Right lobe of liver (tissue), 4 donors: ENCODE measurements at regions not wholly inside any gene's neighbourhood (a gene's known extent, or its start where the extent isn't known, plus 50 kb on each side); places are given as distances from the start of the nearest gene placed in this dataset.

Experiments
- POLR2A ChIP-seq: fragments of 450-650 bp; IDR thresholded peaks from one replicate; pipeline ENCODE4 v1.6.1; 2017; ENCODE audit warnings: antibody characterized with exemption, mild to moderate bottlenecking
- TF ChIP-seq, protein P1 (sequence below), 4 donors: fragments of 200-600 bp in 3 of 4; fragments of 450-650 bp in 1 of 4; IDR thresholded peaks; one replicate each; pipeline versions ENCODE4 v1.5.1 to v1.8.0; 2016 to 2022; ENCODE audit warnings: antibody characterized with exemption in 4 of 4, mild to moderate bottlenecking in 2 of 4
- donor health status: DM: no; HTN: no; CAD: no.
- donor health status: DM: no; HTN: no; CAD: no.
- donor health status: DM: no; HTN: yes; CAD: no.

DNA sequence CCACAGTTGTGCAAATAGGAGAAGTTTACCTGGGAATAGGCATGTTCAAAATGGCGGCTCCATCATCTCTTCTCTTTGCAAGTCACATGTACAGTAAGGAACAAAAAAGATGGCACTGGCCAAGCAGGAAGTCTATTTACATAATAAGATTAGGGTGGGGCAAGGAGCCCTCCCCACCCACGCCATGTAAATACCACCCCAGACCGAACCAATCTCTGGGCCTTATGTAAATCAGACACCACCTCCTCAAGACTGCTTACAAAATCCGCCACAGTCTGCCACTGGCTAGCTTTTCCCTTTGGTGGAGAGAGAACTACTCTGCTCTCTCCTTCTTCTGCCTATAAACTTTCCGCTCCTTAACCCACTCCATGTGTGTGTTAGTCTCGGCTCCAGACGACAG, 1496.3 kb downstream of the REEP3 start:
- TF ChIP-seq, protein P1, sequence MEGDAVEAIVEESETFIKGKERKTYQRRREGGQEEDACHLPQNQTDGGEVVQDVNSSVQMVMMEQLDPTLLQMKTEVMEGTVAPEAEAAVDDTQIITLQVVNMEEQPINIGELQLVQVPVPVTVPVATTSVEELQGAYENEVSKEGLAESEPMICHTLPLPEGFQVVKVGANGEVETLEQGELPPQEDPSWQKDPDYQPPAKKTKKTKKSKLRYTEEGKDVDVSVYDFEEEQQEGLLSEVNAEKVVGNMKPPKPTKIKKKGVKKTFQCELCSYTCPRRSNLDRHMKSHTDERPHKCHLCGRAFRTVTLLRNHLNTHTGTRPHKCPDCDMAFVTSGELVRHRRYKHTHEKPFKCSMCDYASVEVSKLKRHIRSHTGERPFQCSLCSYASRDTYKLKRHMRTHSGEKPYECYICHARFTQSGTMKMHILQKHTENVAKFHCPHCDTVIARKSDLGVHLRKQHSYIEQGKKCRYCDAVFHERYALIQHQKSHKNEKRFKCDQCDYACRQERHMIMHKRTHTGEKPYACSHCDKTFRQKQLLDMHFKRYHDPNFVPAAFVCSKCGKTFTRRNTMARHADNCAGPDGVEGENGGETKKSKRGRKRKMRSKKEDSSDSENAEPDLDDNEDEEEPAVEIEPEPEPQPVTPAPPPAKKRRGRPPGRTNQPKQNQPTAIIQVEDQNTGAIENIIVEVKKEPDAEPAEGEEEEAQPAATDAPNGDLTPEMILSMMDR (IDR thresholded peaks at IDR 0.05), result no peak
- TF ChIP-seq POLR2A, result no peak
